ENCODE measurements at regions not wholly inside any gene's neighbourhood (a gene's known extent, or its start where the extent isn't known, plus 50 kb on each side); places are given as distances from the start of the nearest gene placed in this dataset.

DNA sequence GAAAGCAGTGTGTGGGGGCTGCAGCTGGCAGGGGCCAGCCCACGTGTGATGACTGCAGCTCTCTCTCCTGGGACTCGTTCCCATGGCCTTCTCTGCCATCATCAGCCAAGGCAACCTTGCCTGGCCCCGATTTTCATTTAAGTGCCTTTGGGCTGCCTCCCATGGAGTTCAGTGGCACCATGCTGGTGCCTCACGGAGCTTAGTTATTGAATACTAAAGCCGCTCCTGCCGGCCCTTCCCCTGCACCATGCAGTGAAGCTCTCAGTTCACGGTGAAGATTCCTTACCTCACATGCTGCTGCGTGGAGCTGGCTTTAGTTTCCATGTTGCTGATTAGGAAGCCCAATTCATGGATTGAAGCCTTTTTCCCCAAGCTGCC lies 141.5 kb upstream of the EEPD1 start:
- TF ChIP-seq, protein P1, sequence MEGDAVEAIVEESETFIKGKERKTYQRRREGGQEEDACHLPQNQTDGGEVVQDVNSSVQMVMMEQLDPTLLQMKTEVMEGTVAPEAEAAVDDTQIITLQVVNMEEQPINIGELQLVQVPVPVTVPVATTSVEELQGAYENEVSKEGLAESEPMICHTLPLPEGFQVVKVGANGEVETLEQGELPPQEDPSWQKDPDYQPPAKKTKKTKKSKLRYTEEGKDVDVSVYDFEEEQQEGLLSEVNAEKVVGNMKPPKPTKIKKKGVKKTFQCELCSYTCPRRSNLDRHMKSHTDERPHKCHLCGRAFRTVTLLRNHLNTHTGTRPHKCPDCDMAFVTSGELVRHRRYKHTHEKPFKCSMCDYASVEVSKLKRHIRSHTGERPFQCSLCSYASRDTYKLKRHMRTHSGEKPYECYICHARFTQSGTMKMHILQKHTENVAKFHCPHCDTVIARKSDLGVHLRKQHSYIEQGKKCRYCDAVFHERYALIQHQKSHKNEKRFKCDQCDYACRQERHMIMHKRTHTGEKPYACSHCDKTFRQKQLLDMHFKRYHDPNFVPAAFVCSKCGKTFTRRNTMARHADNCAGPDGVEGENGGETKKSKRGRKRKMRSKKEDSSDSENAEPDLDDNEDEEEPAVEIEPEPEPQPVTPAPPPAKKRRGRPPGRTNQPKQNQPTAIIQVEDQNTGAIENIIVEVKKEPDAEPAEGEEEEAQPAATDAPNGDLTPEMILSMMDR (IDR thresholded peaks at IDR 0.05): no peak
- no peak for TF ChIP-seq POLR2A (IDR thresholded peaks at IDR 0.05)
